K562 (cell line): ENCODE measurements at regions not wholly inside any gene's neighbourhood (a gene's known extent, or its start where the extent isn't known, plus 50 kb on each side); places are given as distances from the start of the nearest gene placed in this dataset.

Experiments
- ATAC-seq: fragments of 200-7000 bp; cut with Tn5 transposase; 3 replicates; pipeline ENCODE4 v1.9.1; 2020; ENCODE audit warnings: moderate library complexity
- BruUV-seq: library from RNA; stranded (reverse); fragments of 400-500 nt; replicated peaks from 2 replicates; lab custom pipeline; 2021; lab: Mats Ljungman, UMichigan
- CTCF ChIA-PET: fragments of 300-600 bp; formaldehyde crosslinking; extraction: SDS; loops from one replicate; lab custom pipeline; 2021; ENCODE audit warnings: low intra/inter-chr PET ratio; lab: Yijun Ruan, JAX
- POLR2A ChIA-PET: fragments of 300-600, 350-650 bp; sonication (Branson Sonifier 250); formaldehyde crosslinking; extraction: SDS; loops from one replicate; lab custom pipeline; 2021; ENCODE audit warnings: antibody characterized with exemption, inconsistent platforms; lab: Yijun Ruan, JAX
- DNase-seq, 4 experiments: peaks; one replicate each; pipeline versions ENCODE4 v3.0.0 to v3.0.0-alpha.2; 2011 to 2018; ENCODE audit warnings: low spot score in 3 of 4, mixed read lengths in 3 of 4; ENCODE audit errors: extremely low read depth in 1 of 4
- FAIRE-seq: peaks from 2 replicates; lab custom pipeline; 2011; peaks lifted over from hg19 to GRCh38; lab: Jason Lieb, UNC
- H2AFZ ChIP-seq: 2 replicates; pipeline ENCODE4 v1.6.0; 2011; ENCODE audit warnings: low read depth, low read length, control low read depth, inconsistent platforms
- H3K27ac ChIP-seq: fragments of 200-600 bp; 3 replicates; pipeline ENCODE4 v1.8.0; 2011; ENCODE audit warnings: low read depth, mild to moderate bottlenecking, control low read depth, inconsistent platforms, low read length, moderate library complexity, mixed read lengths; ENCODE audit errors: extremely low read depth
- H3K27me3 ChIP-seq, 2 experiments: fragments of 300-600 bp in 1 of 2; 2 replicates in 1 of 2; 3 replicates in 1 of 2; pipeline versions ENCODE4 v1.6.0 to v1.8.0; 2011; ENCODE audit warnings: inconsistent platforms in 2 of 2, low read length in 2 of 2, mild to moderate bottlenecking in 1 of 2, mixed read lengths in 1 of 2, moderate library complexity in 1 of 2; ENCODE audit not compliant: control insufficient read depth in 2 of 2, insufficient read depth in 2 of 2
- H3K36me3 ChIP-seq: fragments of 300-600 bp; 3 replicates; pipeline ENCODE4 v1.8.0; 2011; ENCODE audit warnings: mild to moderate bottlenecking, low read length, inconsistent platforms; ENCODE audit not compliant: control insufficient read depth, insufficient read depth
- H3K4me1 ChIP-seq, 2 experiments: fragments of 200-600 bp in 1 of 2; replicated peaks in 1 of 2; 2 replicates in 1 of 2; 3 replicates in 1 of 2; pipeline versions ENCODE4 v1.5.1 to v1.8.0; 2011; ENCODE audit warnings: inconsistent platforms in 2 of 2, low read length in 2 of 2, mild to moderate bottlenecking in 1 of 2, mixed read lengths in 1 of 2, moderate library complexity in 1 of 2; ENCODE audit not compliant: control insufficient read depth in 2 of 2, insufficient read depth in 2 of 2
- H3K4me2 ChIP-seq: 2 replicates; pipeline ENCODE4 v1.6.1; 2011; ENCODE audit warnings: low read length, control low read depth, inconsistent platforms, mixed read lengths; ENCODE audit not compliant: insufficient read depth
- H3K4me3 ChIP-seq: fragments of 200-600 bp; sonication (generic), shearing (Covaris generic); 2 replicates; pipeline ENCODE4 v1.5.1; 2016; ENCODE audit warnings: control low read depth, inconsistent platforms
- H3K79me2 ChIP-seq: fragments of 200-600 bp; 3 replicates; pipeline ENCODE4 v1.8.0; 2011; ENCODE audit warnings: low read length, inconsistent platforms; ENCODE audit not compliant: control insufficient read depth, insufficient read depth
- H3K9ac ChIP-seq, 2 experiments: 2 replicates each; pipeline versions ENCODE4 v1.6.0 to v1.6.1; 2011; ENCODE audit warnings: low read depth in 2 of 2, low read length in 2 of 2, control low read depth in 1 of 2, inconsistent platforms in 1 of 2, mild to moderate bottlenecking in 1 of 2, mixed read lengths in 1 of 2; ENCODE audit not compliant: insufficient read depth in 1 of 2
- H3K9me1 ChIP-seq: one replicate; pipeline ENCODE4 v1.6.0; 2011; ENCODE audit warnings: inconsistent platforms, mild to moderate bottlenecking, low read length, moderate library complexity; ENCODE audit not compliant: control insufficient read depth, insufficient read depth
- H3K9me3 ChIP-seq: replicated peaks from 2 replicates; pipeline ENCODE4 v1.5.1; 2011; ENCODE audit warnings: low read depth, low read length, inconsistent platforms; ENCODE audit not compliant: control insufficient read depth, insufficient read depth
- H4K20me1 ChIP-seq: replicated peaks from 2 replicates; pipeline ENCODE4 v1.6.1; 2011; ENCODE audit warnings: low read length, inconsistent platforms, mixed read lengths; ENCODE audit not compliant: control insufficient read depth, insufficient read depth
- ARNT ChIP-seq, 2 experiments: fragments of 450-650 bp; IDR thresholded peaks; 2 replicates each; pipeline ENCODE4 v1.6.1; 2016; ENCODE audit warnings: mild to moderate bottlenecking in 1 of 2
- DMBX1 ChIP-seq: fragments of 250-450 bp; sonication (Bioruptor Pico); IDR thresholded peaks from 2 replicates; pipeline ENCODE4 v1.8.0; 2022; ENCODE audit warnings: inconsistent platforms, mild to moderate bottlenecking, moderate library complexity, borderline replicate concordance
- HINFP ChIP-seq: fragments of 450-650 bp; conservative IDR thresholded peaks from 2 replicates; pipeline ENCODE4 v1.6.1; 2016; ENCODE audit warnings: missing genetic modification characterization, low read depth, mild to moderate bottlenecking, control low read depth, missing compliant biosample characterization
- L3MBTL2 ChIP-seq: fragments of 450-650 bp; IDR thresholded peaks from 2 replicates; pipeline ENCODE4 v1.6.1; 2016; ENCODE audit warnings: mild to moderate bottlenecking, moderate library complexity
- NFIX ChIP-seq: fragments of 250-450 bp; sonication (Bioruptor Pico); IDR thresholded peaks from 2 replicates; pipeline ENCODE4 v1.4.0; 2020; ENCODE audit warnings: low read depth, mild to moderate bottlenecking, moderate library complexity
- POLR2AphosphoS2 ChIP-seq: IDR thresholded peaks from 2 replicates; pipeline ENCODE4 v1.6.1; 2012; ENCODE audit warnings: low read length, improper control_type of control experiment
- POLR3A ChIP-seq: IDR thresholded peaks from 2 replicates; pipeline ENCODE4 v1.6.1; 2011; ENCODE audit warnings: borderline replicate concordance, mild to moderate bottlenecking, moderate library complexity; ENCODE audit not compliant: insufficient read length, insufficient read depth; ENCODE audit errors: extremely low read depth
- SUPT5H ChIP-seq: fragments of 450-650 bp; IDR thresholded peaks from 2 replicates; pipeline ENCODE4 v1.6.1; 2016
- TAL1 ChIP-seq: fragments of 450-650 bp; IDR thresholded peaks from 2 replicates; pipeline ENCODE4 v1.6.1; 2016; ENCODE audit warnings: mild to moderate bottlenecking
- U2AF2 ChIP-seq: fragments of 200-400 bp; formaldehyde crosslinking; optimal IDR thresholded peaks from 2 replicates; pipeline ENCODE3; 2017; ENCODE audit warnings: low read depth, mild to moderate bottlenecking, low read length
- YBX1 ChIP-seq: fragments of 450-650 bp; IDR thresholded peaks from 2 replicates; pipeline ENCODE4 v1.7.1; 2016; ENCODE audit warnings: mild to moderate bottlenecking
- WGBS: fragments of 100-300 bp; shearing (Covaris generic); methylation state at CpG from one replicate; pipeline ENCODE4 v1.1.6; 2016; ENCODE audit warnings: low coverage, mixed read lengths; ENCODE audit not compliant: insufficient coverage; ENCODE audit errors: missing lambda C conversion rate; 5-methylcytosine and 5-hydroxymethylcytosine counted together
- in situ Hi-C: fragments of 300-500 bp; cut with MboI; formaldehyde crosslinking; loops from 4 replicates; pipeline ENCODE4 v1.15.0; 2018; ENCODE audit warnings: inconsistent platforms, mixed read lengths
- intact Hi-C: fragments of 100-400 bp; cut with micrococcal nuclease; formaldehyde crosslinking; loops from 2 replicates; pipeline ENCODE4 v1.14.2; 2022
- TF ChIP-seq, protein P1 (sequence below), 3 experiments: fragments of 200-800 bp in 1 of 3; sonication (Bioruptor generic) in 1 of 3; sonication (generic) in 1 of 3; formaldehyde crosslinking in 1 of 3; IDR thresholded peaks; 2 replicates each; pipeline versions ENCODE4 v1.6.1 to v1.8.0; 2016 to 2022; ENCODE audit warnings: mild to moderate bottlenecking in 2 of 3, missing compliant biosample characterization in 2 of 3, missing genetic modification characterization in 2 of 3, missing genetic modification reagents in 1 of 3
- TF ChIP-seq, protein P2 (sequence below): fragments of 200-800 bp; sonication (Bioruptor generic); IDR thresholded peaks from 2 replicates; pipeline ENCODE4 v1.6.1; 2017; ENCODE audit warnings: missing genetic modification characterization, missing compliant biosample characterization
- TF ChIP-seq, protein P3 (sequence below): fragments of 250-450 bp; sonication (Bioruptor Pico); IDR thresholded peaks from 2 replicates; pipeline ENCODE4 v1.8.0; 2022; ENCODE audit warnings: inconsistent platforms, mild to moderate bottlenecking, moderate library complexity, borderline replicate concordance

GRCh38 chr11:59271811-59272327, 59.1 kb upstream of the MPEG1 start:
- in situ Hi-C loops = no loop called here
- H3K4me2 ChIP-seq = no peak overlapping the region

More at GRCh38 chr11:59271811-59272327, 59.1 kb upstream of the MPEG1 start:
- Histone ChIP-seq H2AFZ (no peak overlapping the region), H3K4me1 (no peaks in the 10 kb centered on the region; a peak in 2 of 5 replicates), H3K9me1 (no peaks in the 10 kb centered on the region), H3K79me2 (no peaks in the 10 kb centered on the region), H3K27ac (no peak overlapping the region), H3K36me3 (no peaks in the 10 kb centered on the region), H3K9ac (no peak overlapping the region), H3K9me3 (no peaks in the 10 kb centered on the region), H4K20me1 (no peaks in the 10 kb centered on the region), H3K27me3 (0 out of 5 replicates have a peak, but pooled peaks cover 0 to 4% of the 10 kb centered on the region in 2 experiments), H3K4me3 (no peak overlapping the region)
- FAIRE-seq (no peak), ATAC-seq (no peak), DNase-seq (no peak)
- ChIA-PET CTCF (no interaction called here), POLR2A (interaction anchor here (0.7 kb wide), 1 partner anchor 21 kb away, joined by 3 read pairs; no protein-coding TSS in a partner anchor)
- intact Hi-C loops = no loop called here
- 2% methylated on average over 4 of the region's 4 CpGs for WGBS
- BruUV-seq = no TSS peak
- TF ChIP-seq HINFP (no peak), DMBX1 (CRISPR knock-in tag) (no peak), L3MBTL2 (no peak), U2AF2 (no peak), POLR2AphosphoS2 (no peak), TAL1 (no peak), SUPT5H (no peak), POLR3A (no peak), ARNT (IDR thresholded peaks at IDR 0.05) (no peak), YBX1 (no peak), NFIX (CRISPR knock-in tag) (no peak)
- TF ChIP-seq, protein P1, sequence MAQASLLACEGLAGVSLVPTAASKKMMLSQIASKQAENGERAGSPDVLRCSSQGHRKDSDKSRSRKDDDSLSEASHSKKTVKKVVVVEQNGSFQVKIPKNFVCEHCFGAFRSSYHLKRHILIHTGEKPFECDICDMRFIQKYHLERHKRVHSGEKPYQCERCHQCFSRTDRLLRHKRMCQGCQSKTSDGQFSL (CRISPR knock-in tag; IDR thresholded peaks at IDR 0.05) = no peak
- TF ChIP-seq, protein P1 (tag; IDR thresholded peaks at IDR 0.05) = no peak
- TF ChIP-seq, protein P2, sequence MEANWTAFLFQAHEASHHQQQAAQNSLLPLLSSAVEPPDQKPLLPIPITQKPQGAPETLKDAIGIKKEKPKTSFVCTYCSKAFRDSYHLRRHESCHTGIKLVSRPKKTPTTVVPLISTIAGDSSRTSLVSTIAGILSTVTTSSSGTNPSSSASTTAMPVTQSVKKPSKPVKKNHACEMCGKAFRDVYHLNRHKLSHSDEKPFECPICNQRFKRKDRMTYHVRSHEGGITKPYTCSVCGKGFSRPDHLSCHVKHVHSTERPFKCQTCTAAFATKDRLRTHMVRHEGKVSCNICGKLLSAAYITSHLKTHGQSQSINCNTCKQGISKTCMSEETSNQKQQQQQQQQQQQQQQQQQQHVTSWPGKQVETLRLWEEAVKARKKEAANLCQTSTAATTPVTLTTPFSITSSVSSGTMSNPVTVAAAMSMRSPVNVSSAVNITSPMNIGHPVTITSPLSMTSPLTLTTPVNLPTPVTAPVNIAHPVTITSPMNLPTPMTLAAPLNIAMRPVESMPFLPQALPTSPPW (CRISPR knock-in tag) = no peak
- TF ChIP-seq, protein P3, sequence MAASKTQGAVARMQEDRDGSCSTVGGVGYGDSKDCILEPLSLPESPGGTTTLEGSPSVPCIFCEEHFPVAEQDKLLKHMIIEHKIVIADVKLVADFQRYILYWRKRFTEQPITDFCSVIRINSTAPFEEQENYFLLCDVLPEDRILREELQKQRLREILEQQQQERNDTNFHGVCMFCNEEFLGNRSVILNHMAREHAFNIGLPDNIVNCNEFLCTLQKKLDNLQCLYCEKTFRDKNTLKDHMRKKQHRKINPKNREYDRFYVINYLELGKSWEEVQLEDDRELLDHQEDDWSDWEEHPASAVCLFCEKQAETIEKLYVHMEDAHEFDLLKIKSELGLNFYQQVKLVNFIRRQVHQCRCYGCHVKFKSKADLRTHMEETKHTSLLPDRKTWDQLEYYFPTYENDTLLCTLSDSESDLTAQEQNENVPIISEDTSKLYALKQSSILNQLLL = no peak
